ENCODE measurements at regions not wholly inside any gene's neighbourhood (a gene's known extent, or its start where the extent isn't known, plus 50 kb on each side); places are given as distances from the start of the nearest gene placed in this dataset.

- TF ChIP-seq CTCF (IDR thresholded peaks at IDR 0.05; ENCODE audit: low read depth, low read length) (no peak), EZH2phosphoT487 (IDR thresholded peaks at IDR 0.05; ENCODE audit: low read depth) (no peak)
These were observed 214.8 kb upstream of the ARHGEF26 start for GRCh38 chr3:153906366-153906765.
